ENCODE measurements at regions not wholly inside any gene's neighbourhood (a gene's known extent, or its start where the extent isn't known, plus 50 kb on each side); places are given as distances from the start of the nearest gene placed in this dataset.

DNA sequence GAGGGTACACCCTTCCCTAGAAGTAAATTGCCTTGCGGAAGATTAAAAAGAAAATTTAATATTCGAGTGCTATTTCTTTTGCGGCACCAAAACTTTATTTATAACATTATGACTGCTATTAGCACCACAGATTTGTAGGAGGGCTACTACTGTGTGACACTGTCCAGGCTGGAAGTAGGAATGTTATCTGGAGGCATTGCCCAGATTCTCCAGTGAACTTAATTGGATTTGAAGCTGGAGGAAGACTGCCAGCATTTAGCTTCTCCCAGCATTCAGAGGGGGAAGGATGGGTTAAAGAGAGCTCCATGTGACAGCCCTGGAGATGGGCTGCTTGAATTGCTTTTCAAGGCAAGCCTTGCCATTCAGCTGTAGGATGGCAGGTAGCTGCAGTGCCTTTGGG lies 107.0 kb upstream of the RBM19 start:
- no peak for FAIRE-seq
- ChIA-PET CTCF (no interaction called here), SMC1A (ENCODE audit: uncharacterized antibody, unreplicated experiment) (no interaction called here), POLR2A (no interaction called here), RAD21 (ENCODE audit: unreplicated experiment) (no interaction called here)
- no peak for ATAC-seq
- no peaks in the 10 kb centered on the region for H3K36me3 ChIP-seq (ENCODE audit: control insufficient read depth in 2 of 2, insufficient read depth in 2 of 2, low read length in 1 of 2)
- H3K4me2 ChIP-seq (ENCODE audit: control insufficient read depth, insufficient read depth): no peak overlapping the region
- no peak for DNase-seq (ENCODE audit: low read depth, low spot score)
- no peak overlapping the region for H3K27ac ChIP-seq (ENCODE audit: control insufficient read depth, insufficient read depth)
- TF ChIP-seq PAX5 (IDR thresholded peaks at IDR 0.05; ENCODE audit: borderline replicate concordance, low read depth, low read length) (no peak), ESRRA (IDR thresholded peaks at IDR 0.05; ENCODE audit: low read length) (no peak), IKZF1 (conservative IDR thresholded peaks at IDR 0.05) (no peak), MEF2B (IDR thresholded peaks at IDR 0.05; ENCODE audit: partially characterized antibody, poor library complexity, severe bottlenecking) (no peak), ATF7 (IDR thresholded peaks at IDR 0.05; ENCODE audit: low read depth) (no peak), ZSCAN29 (IDR thresholded peaks at IDR 0.05) (no peak), ZNF274 (IDR thresholded peaks at IDR 0.05; ENCODE audit: insufficient read depth, insufficient read length) (no peak), SIN3A (IDR thresholded peaks at IDR 0.05; ENCODE audit: low read depth, low read length) (no peak), KDM1A (IDR thresholded peaks at IDR 0.05; ENCODE audit: borderline replicate concordance) (no peak), KLF5 (IDR thresholded peaks at IDR 0.05; ENCODE audit: partially characterized antibody) (no peak), MTA2 (IDR thresholded peaks at IDR 0.05; ENCODE audit: low read depth) (no peak), ZBTB33 (IDR thresholded peaks at IDR 0.05) (no peak)
- TF ChIP-seq, protein P1, sequence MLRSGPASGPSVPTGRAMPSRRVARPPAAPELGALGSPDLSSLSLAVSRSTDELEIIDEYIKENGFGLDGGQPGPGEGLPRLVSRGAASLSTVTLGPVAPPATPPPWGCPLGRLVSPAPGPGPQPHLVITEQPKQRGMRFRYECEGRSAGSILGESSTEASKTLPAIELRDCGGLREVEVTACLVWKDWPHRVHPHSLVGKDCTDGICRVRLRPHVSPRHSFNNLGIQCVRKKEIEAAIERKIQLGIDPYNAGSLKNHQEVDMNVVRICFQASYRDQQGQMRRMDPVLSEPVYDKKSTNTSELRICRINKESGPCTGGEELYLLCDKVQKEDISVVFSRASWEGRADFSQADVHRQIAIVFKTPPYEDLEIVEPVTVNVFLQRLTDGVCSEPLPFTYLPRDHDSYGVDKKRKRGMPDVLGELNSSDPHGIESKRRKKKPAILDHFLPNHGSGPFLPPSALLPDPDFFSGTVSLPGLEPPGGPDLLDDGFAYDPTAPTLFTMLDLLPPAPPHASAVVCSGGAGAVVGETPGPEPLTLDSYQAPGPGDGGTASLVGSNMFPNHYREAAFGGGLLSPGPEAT (IDR thresholded peaks at IDR 0.05; ENCODE audit: low read depth): no peak
- in situ Hi-C loops (cut with MboI): no loop called here
- no peak overlapping the region for H3K4me3 ChIP-seq
- H2AFZ ChIP-seq (ENCODE audit: control insufficient read depth, low read depth, low read length): no peak overlapping the region
- no peaks in the 10 kb centered on the region for H3K79me2 ChIP-seq (ENCODE audit: control insufficient read depth, insufficient read depth, low read length)
- no peaks in the 10 kb centered on the region for H3K9me3 ChIP-seq (replicated peaks; ENCODE audit: control insufficient read depth, insufficient read depth, low read length)
- WGBS (ENCODE audit: insufficient coverage, insufficient replicate concordance, low lambda C conversion rate, missing lambda C conversion rate): 75% methylated on average over 3 of the region's 3 CpGs
- no peaks in the 10 kb centered on the region for H4K20me1 ChIP-seq (ENCODE audit: control insufficient read depth, insufficient read depth)
- BruUV-seq (replicated peaks): no TSS peak
- no peaks in the 10 kb centered on the region for H3K4me1 ChIP-seq (ENCODE audit: control insufficient read depth, insufficient read depth, low read length)
- H3K27me3 ChIP-seq (replicated peaks in 1 of 2; ENCODE audit: control insufficient read depth in 2 of 2, insufficient read depth in 2 of 2, low read length in 1 of 2): no peaks in the 10 kb centered on the region
- intact Hi-C loops (cut with micrococcal nuclease; ENCODE audit: unreplicated experiment): no loop called here
- no peak overlapping the region for H3K9ac ChIP-seq (ENCODE audit: control insufficient read depth, insufficient read depth, low read length)

Measured in GM12878 (cell line).